ENCODE measurements at regions not wholly inside any gene's neighbourhood (a gene's known extent, or its start where the extent isn't known, plus 50 kb on each side); places are given as distances from the start of the nearest gene placed in this dataset.
"Not testable (repeated sequence)": the region's sequence is repeated elsewhere in the genome, so short reads cannot be mapped to it uniquely, and the experiment has no call there.

- no peak for DNase-seq
Observed at GRCh38 chr5:14929293-14930065, 57.9 kb upstream of the ANKH start.

GRCh38 chr5:14928661-14929060 is 57.1 kb upstream of the ANKH start:
- DNase-seq: no peak

GRCh38 chr5:14925326-14925725 is 53.7 kb upstream of the ANKH start:
- DNase-seq: no peak

- not testable (repeated sequence) for DNase-seq
Observed at GRCh38 chr5:14922952-14923351, 51.4 kb upstream of the ANKH start.

- no peak for DNase-seq
Observed at GRCh38 chr5:14922456-14922855, 50.9 kb upstream of the ANKH start.
